Brain microvascular endothelial cell (primary cell): ENCODE measurements at regions not wholly inside any gene's neighbourhood (a gene's known extent, or its start where the extent isn't known, plus 50 kb on each side); places are given as distances from the start of the nearest gene placed in this dataset.
"Not testable (repeated sequence)": the region's sequence is repeated elsewhere in the genome, so short reads cannot be mapped to it uniquely, and the experiment has no call there.

Experiments
- DNase-seq: peaks from one replicate; pipeline ENCODE4 v3.0.0-alpha.2; 2020
- H3K27ac ChIP-seq: fragments of 250-450 bp; sonication (Bioruptor Pico); 2 replicates; pipeline ENCODE4 v1.5.1; 2020; ENCODE audit warnings: mild to moderate bottlenecking, moderate library complexity
- H3K27me3 ChIP-seq: fragments of 250-450 bp; sonication (Bioruptor Pico); replicated peaks from 2 replicates; pipeline ENCODE4 v1.5.1; 2020; ENCODE audit warnings: mild to moderate bottlenecking
- H3K36me3 ChIP-seq: fragments of 250-450 bp; sonication (Bioruptor Pico); replicated peaks from 2 replicates; pipeline ENCODE4 v1.5.1; 2020; ENCODE audit warnings: mild to moderate bottlenecking
- H3K4me3 ChIP-seq: 2 replicates; pipeline ENCODE4 v1.5.1; 2011; ENCODE audit warnings: low read depth, mild to moderate bottlenecking, control low read depth, low read length, moderate library complexity
- CTCF ChIP-seq: IDR thresholded peaks from 2 replicates; pipeline ENCODE4 v1.5.1; 2011; ENCODE audit warnings: low read depth, mild to moderate bottlenecking, moderate library complexity, low read length, control low read depth, inconsistent platforms; ENCODE audit errors: missing control alignments
- in situ Hi-C: cut with HindIII; loops from 2 replicates; pipeline ENCODE4 v1.10.0; 2017; ENCODE audit warnings: low sequenced_read_pairs, low pct_ligation_motif_present

DNA sequence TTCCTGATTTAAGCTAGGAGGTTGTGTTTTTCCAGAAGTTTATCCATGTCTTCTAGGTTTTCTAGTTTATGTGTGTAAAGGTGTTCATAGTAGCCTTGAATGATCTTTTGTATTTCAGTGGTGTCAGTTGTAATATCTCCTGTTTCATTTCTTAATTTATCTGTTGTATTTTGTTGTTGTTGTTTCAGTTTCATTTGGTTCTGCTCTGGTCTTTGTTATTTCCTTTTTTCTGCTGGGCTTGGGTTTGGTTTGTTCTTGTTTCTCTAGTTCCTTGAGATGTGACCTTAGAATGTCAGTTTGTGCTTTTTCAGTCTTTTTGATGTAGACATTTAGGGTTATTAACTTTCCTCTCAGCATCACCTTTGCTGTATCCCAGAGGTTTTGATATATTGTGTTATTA, 62.8 kb downstream of the SCP2D1 start:
- not testable (repeated sequence) for H3K27ac ChIP-seq

GRCh38 chr20:18879262-18879661, 65.7 kb downstream of the SCP2D1 start:
- no peaks in the 10 kb centered on the region for H3K36me3 ChIP-seq
- no peaks in the 10 kb centered on the region for H3K27me3 ChIP-seq
- no peak overlapping the region for H3K27ac ChIP-seq
- no peak for TF ChIP-seq CTCF
- DNase-seq: no peak
- no peak overlapping the region for H3K4me3 ChIP-seq
- in situ Hi-C loops: no loop called here

More for the DNA sequence above, 62.8 kb downstream of the SCP2D1 start:
- in situ Hi-C loops, H3K36me3 ChIP-seq, H3K27me3 ChIP-seq, DNase-seq, H3K4me3 ChIP-seq: not testable (repeated sequence)

DNA sequence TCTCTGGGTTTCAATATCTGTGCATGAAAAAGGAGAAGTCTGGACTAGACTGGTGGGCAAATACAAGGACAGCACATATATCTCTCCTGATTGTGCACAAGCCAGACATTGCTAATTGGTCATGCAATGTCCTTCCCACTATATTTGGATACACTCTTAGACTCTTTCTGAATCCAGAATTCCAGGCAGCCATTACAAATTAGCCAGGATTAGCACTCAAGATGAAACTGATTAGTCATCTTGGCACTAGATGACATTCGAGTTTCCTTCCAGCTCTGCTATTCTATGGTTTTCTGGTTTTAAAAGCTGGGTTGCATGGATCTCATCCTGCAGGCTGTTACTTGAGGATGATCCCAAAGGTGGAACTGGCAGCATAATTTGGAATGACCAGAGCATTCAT, 73.2 kb downstream of the SCP2D1 start:
- H3K36me3 ChIP-seq: no peaks in the 10 kb centered on the region
- TF ChIP-seq CTCF: no peak
- H3K27ac ChIP-seq: no peak overlapping the region
- no peak for DNase-seq
- in situ Hi-C loops: no loop called here
- H3K4me3 ChIP-seq: no peak overlapping the region
- no peaks in the 10 kb centered on the region for H3K27me3 ChIP-seq

DNA sequence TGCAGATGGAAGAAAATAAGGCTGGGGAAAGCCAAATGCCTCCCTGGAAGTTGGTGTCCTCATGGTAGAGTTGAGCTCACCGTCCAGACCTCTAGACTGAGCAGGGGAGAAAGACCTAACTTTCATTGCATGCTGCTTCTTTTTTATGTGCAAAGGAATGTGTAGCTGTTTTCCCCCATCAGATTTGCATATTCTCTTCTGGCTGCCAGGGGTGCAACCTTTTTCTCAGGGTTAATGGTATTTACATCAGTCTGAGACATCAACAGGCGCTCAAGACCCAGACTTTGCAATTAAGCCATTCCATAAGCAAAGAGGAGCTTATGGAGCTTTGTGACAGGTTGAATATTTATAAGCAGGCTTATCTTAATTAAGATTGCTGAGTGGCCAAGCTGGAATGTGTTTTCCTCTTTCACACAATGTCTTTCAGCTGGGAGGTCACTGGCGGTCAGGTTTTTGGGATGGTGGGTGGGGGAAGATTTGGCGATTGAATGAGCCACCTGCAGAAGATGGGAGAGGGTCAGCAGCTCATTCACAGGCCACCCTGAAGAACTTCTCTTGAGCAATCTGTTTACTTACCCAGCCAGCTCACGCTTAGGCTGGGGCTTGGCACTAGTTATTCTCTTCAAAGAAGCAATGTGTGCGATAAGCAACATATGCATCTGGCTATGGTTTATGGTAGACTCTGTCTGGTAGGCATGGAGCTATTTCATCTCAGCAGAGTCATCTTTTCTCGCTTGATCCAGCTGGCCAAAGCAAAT, 88.6 kb downstream of the SCP2D1 start:
- no peak overlapping the region for H3K27ac ChIP-seq
- no peaks in the 10 kb centered on the region for H3K27me3 ChIP-seq
- no peak for DNase-seq
- no peak overlapping the region for H3K4me3 ChIP-seq
- TF ChIP-seq CTCF: no peak
- in situ Hi-C loops: no loop called here
- no peaks in the 10 kb centered on the region for H3K36me3 ChIP-seq

DNA sequence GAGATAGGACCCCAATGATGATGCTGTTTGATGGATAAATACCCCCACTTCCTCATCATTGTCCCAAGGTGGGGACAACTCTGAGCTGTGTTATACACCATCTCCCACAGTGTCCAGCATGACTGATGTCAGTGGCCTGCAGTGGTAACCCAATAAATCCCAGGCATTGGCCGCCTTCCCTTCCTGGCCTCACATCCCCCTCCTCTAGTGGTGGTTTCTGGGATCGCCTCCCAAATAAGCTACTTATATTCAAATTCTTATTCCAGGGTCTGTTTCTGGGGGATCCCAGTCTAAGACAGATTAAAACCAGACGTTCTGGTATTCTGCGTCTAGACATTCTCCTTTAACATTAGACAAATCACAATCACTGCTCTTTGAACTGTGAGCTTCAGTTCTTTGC, 90.6 kb downstream of the SCP2D1 start:
- in situ Hi-C loops: no loop called here
- H3K27me3 ChIP-seq: no peaks in the 10 kb centered on the region
- no peak for DNase-seq
- no peak overlapping the region for H3K27ac ChIP-seq
- H3K36me3 ChIP-seq: no peaks in the 10 kb centered on the region
- H3K4me3 ChIP-seq: no peak overlapping the region
- no peak for TF ChIP-seq CTCF

GRCh38 chr20:18904624-18905023, 91.0 kb downstream of the SCP2D1 start:
- no peak overlapping the region for H3K27ac ChIP-seq
- in situ Hi-C loops: no loop called here
- H3K36me3 ChIP-seq: no peaks in the 10 kb centered on the region
- no peak overlapping the region for H3K4me3 ChIP-seq
- DNase-seq: no peak
- no peaks in the 10 kb centered on the region for H3K27me3 ChIP-seq
- no peak for TF ChIP-seq CTCF
